Endothelial cell of umbilical vein (primary cell): ENCODE measurements at regions not wholly inside any gene's neighbourhood (a gene's known extent, or its start where the extent isn't known, plus 50 kb on each side); places are given as distances from the start of the nearest gene placed in this dataset.

ENCODE experiments used
- BruUV-seq: library from RNA; stranded (reverse); fragments of 400-500 nt; replicated peaks from 2 replicates; lab custom pipeline; 2021; lab: Mats Ljungman, UMichigan
- CTCF ChIA-PET: fragments of 300-600, 350-600 bp; sonication (Branson Sonifier 250); formaldehyde crosslinking; loops from one replicate; lab custom pipeline; 2021; ENCODE audit warnings: antibody characterized with exemption, inconsistent platforms; lab: Charles Lee
- POLR2A ChIA-PET: fragments of 300-600, 350-600 bp; sonication (Branson Sonifier 250); formaldehyde crosslinking; loops from one replicate; lab custom pipeline; 2021; ENCODE audit warnings: antibody characterized with exemption, inconsistent platforms; lab: Charles Lee
- DNase-seq: peaks from one replicate; pipeline ENCODE4 v3.0.0-alpha.2; 2011; ENCODE audit warnings: low read depth, low spot score
- FAIRE-seq: peaks from 2 replicates; lab custom pipeline; 2011; peaks lifted over from hg19 to GRCh38; lab: Jason Lieb, UNC
- H2AFZ ChIP-seq: 2 replicates; pipeline ENCODE4 v1.6.0; 2012; ENCODE audit warnings: low read depth, low read length, control low read depth, inconsistent platforms
- H3K27ac ChIP-seq: 2 replicates; pipeline ENCODE4 v1.5.1; 2011; ENCODE audit warnings: low read depth, mild to moderate bottlenecking, control low read depth, low read length, moderate library complexity; ENCODE audit not compliant: insufficient read depth
- H3K27me3 ChIP-seq, 2 experiments: 2 replicates each; pipeline versions ENCODE4 v1.6.0 to v1.6.1; 2011; ENCODE audit warnings: low read length in 2 of 2, mixed read lengths in 1 of 2; ENCODE audit not compliant: control insufficient read depth in 2 of 2, insufficient read depth in 2 of 2
- H3K36me3 ChIP-seq, 2 experiments: 2 replicates in 1 of 2; 3 replicates in 1 of 2; pipeline ENCODE4 v1.5.1; 2011; ENCODE audit warnings: low read length in 2 of 2, mild to moderate bottlenecking in 1 of 2, moderate library complexity in 1 of 2; ENCODE audit not compliant: control insufficient read depth in 2 of 2, insufficient read depth in 2 of 2; ENCODE audit errors: extremely low read depth in 1 of 2
- H3K4me1 ChIP-seq: 3 replicates; pipeline ENCODE4 v1.5.1; 2011; ENCODE audit warnings: mild to moderate bottlenecking, low read length; ENCODE audit not compliant: control insufficient read depth, insufficient read depth; ENCODE audit errors: extremely low read depth
- H3K4me2 ChIP-seq: 2 replicates; pipeline ENCODE4 v1.6.1; 2011; ENCODE audit warnings: low read length, control low read depth, mixed read lengths; ENCODE audit not compliant: insufficient read depth
- H3K4me3 ChIP-seq, 3 experiments: fragments of 200-600 bp in 1 of 3; sonication (generic), shearing (Covaris generic) in 1 of 3; replicated peaks in 1 of 3; 2 replicates each; pipeline ENCODE4 v1.5.1; 2011 to 2016; ENCODE audit warnings: control low read depth in 3 of 3, low read length in 3 of 3, mild to moderate bottlenecking in 2 of 3, inconsistent platforms in 1 of 3, low read depth in 1 of 3, moderate library complexity in 1 of 3; ENCODE audit not compliant: insufficient read depth in 1 of 3
- H3K79me2 ChIP-seq: 2 replicates; pipeline ENCODE4 v1.6.0; 2012; ENCODE audit warnings: low read length, inconsistent platforms; ENCODE audit not compliant: control insufficient read depth, insufficient read depth
- H3K9ac ChIP-seq: replicated peaks from 2 replicates; pipeline ENCODE3; 2011; ENCODE audit warnings: low read length, control low read depth; ENCODE audit not compliant: insufficient read depth; ENCODE audit errors: extremely low read depth
- H3K9me1 ChIP-seq: replicated peaks from 3 replicates; pipeline ENCODE4 v1.6.0; 2011; ENCODE audit warnings: mild to moderate bottlenecking, low read length; ENCODE audit not compliant: control insufficient read depth, insufficient read depth; ENCODE audit errors: extremely low read depth
- H3K9me3 ChIP-seq: replicated peaks from 2 replicates; pipeline ENCODE4 v1.5.1; 2012; ENCODE audit warnings: low read length, inconsistent platforms; ENCODE audit not compliant: control insufficient read depth, insufficient read depth
- H4K20me1 ChIP-seq: replicated peaks from 2 replicates; pipeline ENCODE3; 2011; ENCODE audit warnings: mild to moderate bottlenecking, low read length; ENCODE audit not compliant: control insufficient read depth, insufficient read depth; ENCODE audit errors: extremely low read depth
- CTCF ChIP-seq, 2 donors: IDR thresholded peaks; 1 replicate in 1 of 2; 2 replicates in 1 of 2; pipeline ENCODE4 v1.5.1; 2011; ENCODE audit warnings: low read length in 2 of 2, mild to moderate bottlenecking in 2 of 2, moderate library complexity in 2 of 2, control low read depth in 1 of 2, inconsistent platforms in 1 of 2, low read depth in 1 of 2; ENCODE audit not compliant: insufficient read depth in 1 of 2; ENCODE audit errors: extremely low read depth in 1 of 2
- GATA2 ChIP-seq: IDR thresholded peaks from 2 replicates; pipeline ENCODE4 v1.7.0; 2011; ENCODE audit warnings: low read depth, mild to moderate bottlenecking, moderate library complexity, mixed read lengths, low read length; ENCODE audit not compliant: insufficient read length, insufficient read depth
- JUN ChIP-seq: IDR thresholded peaks from 2 replicates; pipeline ENCODE4 v1.6.1; 2011; ENCODE audit warnings: borderline replicate concordance, low read depth; ENCODE audit not compliant: insufficient read length, insufficient read depth
- POLR2A ChIP-seq: IDR thresholded peaks from 2 replicates; pipeline ENCODE4 v1.6.1; 2012; ENCODE audit warnings: low read depth, mild to moderate bottlenecking, control low read depth, low read length
- dilution Hi-C: fragments of 300-500 bp; cut with MboI; formaldehyde crosslinking; loops from one replicate; pipeline ENCODE4 v1.15.0; 2019; ENCODE audit warnings: low sequenced_read_pairs; ENCODE audit not compliant: extremely low pct_ligation_motif_present
- intact Hi-C: fragments of 100-400 bp; cut with micrococcal nuclease; formaldehyde crosslinking; loops from one replicate; pipeline ENCODE4 v1.10.0; 2022

- Histone ChIP-seq H3K9me3 (no peaks in the 10 kb centered on the region), H3K9ac (no peak overlapping the region), H3K79me2 (no peaks in the 10 kb centered on the region), H3K36me3 (no peaks in the 10 kb centered on the region), H3K4me3 (no peak overlapping the region), H4K20me1 (no peaks in the 10 kb centered on the region), H3K27me3 (no peaks in the 10 kb centered on the region), H3K4me1 (peaks cover 36% of the 10 kb centered on the region), H3K27ac (peak overlapping the region; percentile 41), H3K4me2 (peak overlapping the region; percentile 16), H2AFZ (no peak overlapping the region), H3K9me1 (no peaks in the 10 kb centered on the region)
- TSS peak; percentile 15 for BruUV-seq
- DNase-seq (no peak), FAIRE-seq (no peak)
- intact Hi-C loops, result no loop called here
- POLR2A ChIA-PET, result interaction anchor here (0.5 to 1.4 kb wide), 2 partner anchors 20 to 1150 kb away, joined by 3 to 5 read pairs; no protein-coding TSS in a partner anchor
- CTCF ChIA-PET, result interaction anchor here (1.3 to 5.1 kb wide), 4 partner anchors 10 to 273 kb away, joined by 3 to 18 read pairs (median 8); no protein-coding TSS in a partner anchor
- dilution Hi-C loops, result no loop called here
- TF ChIP-seq POLR2A (no peak), JUN (no peak), CTCF (IDR thresholded peaks at IDR 0.05; ENCODE audit: extremely low read depth in 1 of 2, insufficient read depth in 1 of 2, low read depth in 1 of 2, low read length in 2 of 2) (no peak)
Observed at GRCh38 chr1:172929006-172929405, 121.7 kb downstream of the TNFSF18 start.

DNA sequence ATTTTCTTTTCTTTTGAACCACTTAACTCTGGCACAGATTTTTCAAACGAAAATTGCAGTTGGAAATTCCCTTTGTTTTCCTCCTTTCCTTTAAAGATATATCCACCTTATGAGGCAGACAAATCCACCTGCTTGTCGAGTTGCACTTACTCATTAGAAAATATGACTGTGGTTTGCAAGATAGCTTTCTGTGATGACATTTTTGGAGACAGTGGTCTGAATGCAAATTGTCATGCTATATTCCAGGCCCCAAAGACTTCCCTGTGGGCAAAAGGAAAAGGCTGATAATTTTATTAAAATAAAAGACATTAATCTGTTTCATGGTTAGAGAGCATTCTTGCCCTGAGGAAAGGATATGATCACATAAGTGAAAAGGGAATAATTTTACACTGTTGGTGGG, 120.6 kb downstream of the TNFSF18 start:
- no peak overlapping the region for H3K27ac ChIP-seq
- dilution Hi-C loops, result no loop called here
- no peaks in the 10 kb centered on the region for H3K79me2 ChIP-seq
- H3K27me3 ChIP-seq, result no peaks in the 10 kb centered on the region
- H3K4me1 ChIP-seq, result peaks cover 47% of the 10 kb centered on the region
- no peaks in the 10 kb centered on the region for H3K36me3 ChIP-seq
- no TSS peak for BruUV-seq
- no peak for TF ChIP-seq GATA2
- ChIA-PET POLR2A (interaction anchor here (1.4 kb wide), 1 partner anchor 21 kb away, joined by 5 read pairs; no protein-coding TSS in a partner anchor), CTCF (interaction anchor here (1.4 to 5.1 kb wide), 4 partner anchors 11 to 272 kb away, joined by 3 to 18 read pairs (median 12); no protein-coding TSS in a partner anchor)
- H3K4me2 ChIP-seq, result no peak overlapping the region
- no peak overlapping the region for H3K9ac ChIP-seq
- no peak overlapping the region for H2AFZ ChIP-seq
- FAIRE-seq (no peak), DNase-seq (no peak)
- intact Hi-C loops, result no loop called here
- no peak overlapping the region for H3K4me3 ChIP-seq
- no peaks in the 10 kb centered on the region for H3K9me3 ChIP-seq
- H4K20me1 ChIP-seq, result no peaks in the 10 kb centered on the region
- H3K9me1 ChIP-seq, result no peaks in the 10 kb centered on the region
